Heart right ventricle (tissue), 16 donors: ENCODE measurements at regions not wholly inside any gene's neighbourhood (a gene's known extent, or its start where the extent isn't known, plus 50 kb on each side); places are given as distances from the start of the nearest gene placed in this dataset.
A peak's percentile ranks its signal among the peaks of the same experiment; 100 is the strongest.

ENCODE experiments used
- ATAC-seq, 8 donors: fragments of 200-7000 bp; cut with Tn5 transposase; one replicate each; pipeline ENCODE4 v1.9.1; 2020; ENCODE audit warnings: mild to moderate bottlenecking in 8 of 8, moderate library complexity in 8 of 8, moderate number of reproducible peaks in 1 of 8
- DNase-seq, 2 donors: peaks; one replicate each; pipeline ENCODE4 v3.0.0-alpha.2; 2020
- H3K27ac ChIP-seq, 10 donors: fragments of 200-600 bp; sonication (generic) in 2 of 10; one replicate each; pipeline versions ENCODE4 v1.5.0 to v1.8.0; 2020 to 2022; ENCODE audit warnings: mild to moderate bottlenecking in 3 of 10
- H3K27me3 ChIP-seq, 7 donors: fragments of 200-600 bp; one replicate each; pipeline ENCODE4 v1.8.0; 2021 to 2022; ENCODE audit warnings: mild to moderate bottlenecking in 2 of 7
- H3K36me3 ChIP-seq, 9 donors: fragments of 200-600 bp; sonication (generic) in 1 of 9; one replicate each; pipeline versions ENCODE4 v1.5.0 to v1.8.0; 2020 to 2022; ENCODE audit warnings: mild to moderate bottlenecking in 2 of 9
- H3K4me1 ChIP-seq, 9 donors: fragments of 200-600 bp; sonication (generic) in 1 of 9; one replicate each; pipeline versions ENCODE4 v1.5.0 to v1.8.0; 2020 to 2022; ENCODE audit warnings: mild to moderate bottlenecking in 4 of 9
- H3K4me3 ChIP-seq, 10 donors: fragments of 200-600 bp; sonication (generic) in 2 of 10; one replicate each; pipeline versions ENCODE4 v1.5.0 to v1.8.0; 2020 to 2022; ENCODE audit warnings: mild to moderate bottlenecking in 7 of 10, moderate library complexity in 2 of 10
- H3K9me3 ChIP-seq, 11 donors: fragments of 200-600 bp in 10 of 11; sonication (generic) in 2 of 11; one replicate each; pipeline versions ENCODE4 v1.5.0 to v1.8.0; 2013 to 2022; ENCODE audit warnings: mild to moderate bottlenecking in 2 of 11, control low read depth in 1 of 11, moderate library complexity in 1 of 11
- CTCF ChIP-seq, 9 donors: fragments of 200-600 bp; sonication (generic) in 2 of 9; IDR thresholded peaks; one replicate each; pipeline versions ENCODE4 v1.5.0 to v1.8.0; 2021 to 2022; ENCODE audit warnings: antibody characterized with exemption in 9 of 9, mild to moderate bottlenecking in 5 of 9, moderate library complexity in 1 of 9
- WGBS, 2 donors: extraction: QIAGEN DNeasy Blood & Tissue Kit; methylation state at CpG; one replicate each; pipeline ENCODE4 v1.1.7; 2013; ENCODE audit warnings: inconsistent platforms in 1 of 2; 5-methylcytosine and 5-hydroxymethylcytosine counted together
- intact Hi-C, 10 donors: fragments of 100-400 bp; cut with DNase I; formaldehyde crosslinking; loops; one replicate each; pipeline versions ENCODE4 v1.11.1 to v1.14.2; 2022
- donor health status: Arrhythmogenic right ventricular cardiomyopathy.
- donor health status: ischemic (EF 13 %, LVEDD 7.1; RV severe dilation, severe dysfunction).
- donor health status: healthy with polysubstance abuse.
- donor health status: DM: no; HTN: yes; CAD: no.
- donor health status: DM: no; HTN: no; CAD: no.
- donor health status: ischemic (EF 25% LVEDD 6.9; RV normal size, moderate dysfunction).
- donor health status: ischemic (EF 25% LVEDD 5.7; RV mildly dilated, moderate dysfunction).
- donor health status: healthy.
- donor health status: DM: yes; HTN: yes; CAD: no.
- donor health status: Ischemic cardiomyopathy.
- donor health status: ischemic (EF 35%, LVEDD 5.7; RV mildly dilated, moderate dysfunction).
- donor health status: nonischemic (EF 11% LVEDD 7.7; RV severe dilation, severe dysfunction).
- donor health status: DM: yes; HTN: yes; CAD: no.
- donor health status: PGD.
- donor health status: ischemic (EF 29% LVEDD 5.4; RV normal size, mild dysfunction).
- donor health status: nonischemic (EF 23%, LVEDD 6.1; RV moderate dilation, normal function).

DNA sequence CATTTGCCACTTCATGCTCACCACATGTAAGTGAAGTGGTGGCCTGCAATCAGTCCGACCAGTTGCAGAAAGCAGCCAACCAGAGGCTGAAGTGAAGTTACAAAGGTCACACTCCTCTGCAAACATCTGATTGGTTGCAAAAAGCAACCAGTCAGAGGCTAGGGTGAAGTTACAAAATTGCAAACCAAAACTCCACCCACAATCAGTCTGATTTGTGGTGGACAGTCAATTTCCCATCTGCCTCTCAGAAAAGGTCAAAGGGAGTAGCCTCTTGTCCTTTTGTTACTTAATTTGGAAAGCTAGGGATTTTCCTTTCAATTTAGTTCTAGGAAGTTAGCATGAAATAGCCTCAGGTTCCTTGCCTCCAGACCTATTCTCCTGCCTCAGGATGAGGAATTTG lies 185.0 kb downstream of the UXS1 start:
- intact Hi-C loops = no loop called here
- 67 to 83% methylated on average over 1 of the region's 1 CpG for WGBS, 2 donors
- peaks cover 0 to 47% (median 33%) of the 10 kb centered on the region in 11 donors for H3K9me3 ChIP-seq
- no peaks in the 10 kb centered on the region for H3K27me3 ChIP-seq
- no peak overlapping the region for H3K4me3 ChIP-seq
- peaks cover 0 to 27% (median 6%) of the 10 kb centered on the region in 9 donors for H3K4me1 ChIP-seq
- ATAC-seq = no peak
- peak overlapping the region in 1 of 10 donors; percentile 11 for H3K27ac ChIP-seq
- H3K36me3 ChIP-seq = no peaks in the 10 kb centered on the region
- TF ChIP-seq CTCF (IDR thresholded peaks at IDR 0.05) = no peak
- no peak for DNase-seq

DNA sequence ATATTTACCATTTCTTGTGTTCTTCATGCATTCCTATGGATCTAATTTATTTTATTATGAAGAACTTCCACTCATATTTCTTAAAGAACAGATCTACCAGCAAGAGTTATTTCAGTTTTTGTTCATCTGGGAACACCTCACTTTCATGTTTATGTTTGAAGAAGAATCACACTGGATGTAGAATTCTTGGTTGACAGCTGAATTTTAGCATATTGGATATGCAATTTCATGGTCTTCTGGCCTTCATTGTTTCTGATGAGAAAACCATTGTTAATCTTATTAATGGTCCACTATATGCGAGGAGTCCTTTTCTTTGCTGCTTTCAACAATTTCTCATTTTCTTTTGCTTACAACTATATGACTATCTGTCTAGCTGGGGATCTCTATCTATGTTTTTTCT lies 189.2 kb downstream of the UXS1 start:
- peaks cover 0 to 68% (median 40%) of the 10 kb centered on the region in 11 donors for H3K9me3 ChIP-seq
- no peaks in the 10 kb centered on the region for H3K27me3 ChIP-seq
- H3K4me3 ChIP-seq = no peak overlapping the region
- H3K4me1 ChIP-seq = peaks cover 0 to 10% (median 0%) of the 10 kb centered on the region in 9 donors
- H3K36me3 ChIP-seq = no peaks in the 10 kb centered on the region
- ATAC-seq (no peak), DNase-seq (no peak)
- WGBS, 2 donors = 97 to 100% methylated on average over 1 of the region's 1 CpG
- TF ChIP-seq CTCF (IDR thresholded peaks at IDR 0.05) = no peak
- intact Hi-C loops = no loop called here
- no peak overlapping the region for H3K27ac ChIP-seq

GRCh38 chr2:105999211-105999989 lies 194.7 kb downstream of the UXS1 start:
- 73% methylated on average over 6 of the region's 6 CpGs for WGBS, 2 donors
- intact Hi-C loops = no loop called here

GRCh38 chr2:105997711-105998110 lies 196.4 kb downstream of the UXS1 start:
- 82 to 91% methylated on average over 2 of the region's 2 CpGs for WGBS, 2 donors
- H3K27ac ChIP-seq = no peak overlapping the region
- no peak for TF ChIP-seq CTCF (IDR thresholded peaks at IDR 0.05)
- DNase-seq (no peak), ATAC-seq (no peak)
- no peaks in the 10 kb centered on the region for H3K27me3 ChIP-seq
- no peaks in the 10 kb centered on the region for H3K4me1 ChIP-seq
- H3K36me3 ChIP-seq = no peaks in the 10 kb centered on the region
- intact Hi-C loops = no loop called here
- H3K4me3 ChIP-seq = no peak overlapping the region
- peaks cover 0 to 48% (median 19%) of the 10 kb centered on the region in 11 donors for H3K9me3 ChIP-seq

More at GRCh38 chr2:105999211-105999989, 194.7 kb downstream of the UXS1 start:
- Histone ChIP-seq H3K9me3 (peaks cover 0 to 49% (median 18%) of the 10 kb centered on the region in 11 donors), H3K27ac (no peak overlapping the region), H3K4me1 (no peaks in the 10 kb centered on the region), H3K36me3 (no peaks in the 10 kb centered on the region), H3K4me3 (no peak overlapping the region), H3K27me3 (no peaks in the 10 kb centered on the region)
- TF ChIP-seq CTCF (IDR thresholded peaks at IDR 0.05) = no peak
- peak in 1 of 8 donors; percentile 69 for ATAC-seq
- DNase-seq = no peak
